ENCODE measurements at regions not wholly inside any gene's neighbourhood (a gene's known extent, or its start where the extent isn't known, plus 50 kb on each side); places are given as distances from the start of the nearest gene placed in this dataset.
A peak's percentile ranks its signal among the peaks of the same experiment; 100 is the strongest.
"Not testable (repeated sequence)": the region's sequence is repeated elsewhere in the genome, so short reads cannot be mapped to it uniquely, and the experiment has no call there.

DNA sequence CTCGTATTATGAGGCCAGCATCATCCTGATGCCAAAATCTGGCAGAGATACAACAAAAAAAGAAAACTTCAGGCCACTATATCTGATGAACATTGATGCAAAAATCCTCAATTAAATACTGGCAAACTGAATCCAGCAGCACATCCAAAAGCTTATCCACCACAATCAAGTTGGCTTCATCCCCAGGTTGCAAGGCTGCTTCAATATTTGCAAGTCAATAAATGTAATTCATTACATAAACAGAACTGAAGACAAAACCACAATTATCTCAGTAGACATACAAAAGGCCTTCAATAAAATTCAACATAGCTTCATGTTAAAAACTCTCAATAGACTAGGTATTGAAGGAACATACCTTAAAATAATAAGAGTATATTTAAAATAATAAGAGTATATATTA is 815.3 kb upstream of the SLITRK1 start:
- not testable (repeated sequence) for FAIRE-seq

DNA sequence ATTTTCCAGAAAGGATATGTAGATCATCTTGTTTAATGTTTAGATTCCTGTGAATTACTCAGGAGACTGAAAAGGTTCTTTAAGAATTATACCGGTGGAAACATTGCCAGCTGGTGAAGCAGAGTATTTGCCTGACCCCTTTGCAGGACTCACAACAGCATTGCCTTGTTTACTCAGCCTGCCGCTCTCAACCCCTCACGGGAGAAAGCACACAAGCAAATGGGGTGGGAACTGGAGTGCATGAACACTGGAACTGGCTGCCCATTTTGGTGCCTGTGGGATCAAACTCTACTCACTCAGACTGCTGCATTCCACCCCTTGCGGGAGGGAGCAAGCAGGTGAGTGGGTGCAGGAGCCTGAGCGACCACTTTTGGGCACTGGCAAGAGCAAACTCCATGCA is 804.7 kb upstream of the SLITRK1 start:
- FAIRE-seq, result no peak

DNA sequence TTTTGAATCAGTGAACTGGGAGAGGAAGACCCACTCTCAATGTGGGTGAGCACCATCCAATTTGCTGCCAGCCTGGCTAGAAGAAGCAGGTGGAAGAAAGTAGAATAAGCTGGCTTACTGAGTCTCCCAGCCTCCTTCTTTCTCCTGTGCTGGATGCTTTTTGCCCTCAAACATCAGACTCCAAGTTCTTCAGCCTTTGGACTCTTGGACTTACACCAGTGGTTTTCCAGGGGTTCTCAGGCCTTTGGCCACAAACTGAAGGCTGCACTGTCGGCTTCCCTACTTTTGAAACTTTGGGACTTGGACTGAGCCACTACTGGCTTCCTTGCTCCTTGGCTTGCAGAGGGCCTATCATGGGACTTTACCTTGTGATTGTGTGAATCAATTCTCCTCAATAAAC is 804.2 kb upstream of the SLITRK1 start:
- FAIRE-seq, result no peak

DNA sequence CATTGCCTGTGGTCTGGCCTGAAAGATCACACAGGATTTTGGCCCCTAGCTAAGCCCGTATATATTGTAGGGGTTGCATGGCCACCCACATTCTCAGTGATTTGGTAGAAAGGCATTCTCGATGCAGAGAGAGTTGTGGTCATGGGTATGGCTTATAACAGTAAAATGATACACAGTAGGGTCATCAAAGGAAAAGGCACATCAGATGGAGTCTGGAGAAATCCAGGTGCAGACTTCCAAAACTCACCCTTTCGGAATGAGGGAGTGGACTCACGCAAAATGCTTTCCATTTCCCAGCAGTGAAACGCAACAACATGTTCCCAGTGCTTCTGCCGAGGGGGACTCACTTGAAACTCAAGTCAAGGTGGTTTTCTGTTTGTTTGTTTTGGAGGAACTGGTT is 802.5 kb upstream of the SLITRK1 start:
- FAIRE-seq, result no peak

DNA sequence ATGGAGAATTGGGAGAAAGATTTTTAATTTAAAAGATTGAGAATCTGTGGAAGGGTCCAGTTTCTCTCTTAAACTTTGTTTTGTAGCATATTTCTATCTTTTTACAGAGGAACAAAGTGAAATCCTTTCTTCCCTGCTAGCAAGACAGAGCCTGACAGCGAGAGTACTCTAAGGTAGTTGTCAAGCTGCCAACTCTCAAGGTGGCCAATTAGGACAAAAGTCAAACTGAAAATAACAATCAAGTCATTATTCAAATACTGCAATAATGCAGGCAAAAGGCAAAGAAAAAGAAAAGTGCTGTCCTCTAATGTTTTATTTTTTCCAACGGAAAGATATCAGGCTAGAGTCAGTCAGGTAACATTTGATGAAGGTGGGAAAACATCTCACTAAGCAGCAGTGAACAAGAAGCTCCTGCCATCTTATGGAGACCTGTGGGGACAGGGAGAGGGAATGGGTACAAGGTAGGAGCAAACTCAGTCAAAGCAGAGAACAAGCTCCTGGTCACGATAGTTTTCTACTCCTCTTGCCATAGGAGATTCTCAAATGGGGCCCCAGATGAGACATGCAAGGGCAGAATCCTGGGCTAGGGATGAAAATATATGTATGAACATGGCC is 801.9 kb upstream of the SLITRK1 start:
- FAIRE-seq, result no peak

DNA sequence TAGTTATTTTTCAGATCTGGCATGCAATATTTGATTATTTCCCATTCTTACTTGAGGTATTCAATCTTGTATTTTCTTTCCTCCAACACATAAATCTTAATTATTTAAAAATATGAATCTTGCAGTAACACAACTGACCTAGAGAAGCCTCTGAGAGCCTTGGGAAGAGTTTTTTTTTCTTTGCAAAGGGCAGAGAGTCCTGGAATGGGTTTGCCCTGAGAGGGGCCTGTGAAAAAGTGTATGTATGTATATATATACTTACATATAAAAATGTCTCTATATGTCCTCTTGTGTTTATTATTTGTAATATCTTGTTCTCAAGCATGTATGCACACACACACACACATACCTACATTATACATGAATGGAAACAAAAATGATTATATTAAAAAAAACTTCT is 801.2 kb upstream of the SLITRK1 start:
- FAIRE-seq, result no peak

DNA sequence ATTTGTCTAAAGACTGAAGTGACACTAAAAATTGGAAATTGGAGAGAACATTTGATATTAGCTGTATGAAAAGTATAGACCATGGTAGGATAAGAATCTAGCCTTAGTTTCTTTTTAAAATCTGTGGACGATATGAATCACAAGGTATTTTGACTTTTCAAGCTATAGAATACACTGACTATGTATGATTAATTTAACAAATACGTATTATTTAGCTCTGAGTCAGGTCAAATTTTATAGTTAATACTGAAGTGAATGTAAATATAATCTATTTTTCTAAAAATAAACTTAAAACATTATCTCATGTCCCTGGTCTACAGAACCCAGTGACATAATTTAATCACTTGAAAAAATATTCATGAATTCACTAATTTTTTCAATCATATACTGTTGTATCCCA is 795.6 kb upstream of the SLITRK1 start:
- no peak for FAIRE-seq

DNA sequence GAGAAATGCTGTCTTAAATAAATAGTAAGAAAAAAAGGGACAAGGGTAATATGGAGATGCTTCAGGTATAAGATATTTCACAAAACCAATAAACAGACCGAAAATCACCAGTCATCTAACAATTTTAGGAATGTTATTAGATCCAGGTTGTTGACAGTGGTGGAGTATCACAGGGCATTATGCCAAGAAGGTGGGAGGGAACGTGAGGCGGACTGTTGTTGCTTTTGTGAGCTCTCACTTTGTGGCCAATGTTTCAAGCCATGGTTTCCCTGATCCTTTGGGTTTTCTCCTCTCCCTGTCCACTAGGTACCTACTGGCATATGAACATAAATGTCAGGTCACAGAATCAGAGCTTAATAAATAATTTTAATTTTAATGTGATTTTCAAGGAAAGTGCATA is 790.3 kb upstream of the SLITRK1 start:
- no peak for FAIRE-seq

DNA sequence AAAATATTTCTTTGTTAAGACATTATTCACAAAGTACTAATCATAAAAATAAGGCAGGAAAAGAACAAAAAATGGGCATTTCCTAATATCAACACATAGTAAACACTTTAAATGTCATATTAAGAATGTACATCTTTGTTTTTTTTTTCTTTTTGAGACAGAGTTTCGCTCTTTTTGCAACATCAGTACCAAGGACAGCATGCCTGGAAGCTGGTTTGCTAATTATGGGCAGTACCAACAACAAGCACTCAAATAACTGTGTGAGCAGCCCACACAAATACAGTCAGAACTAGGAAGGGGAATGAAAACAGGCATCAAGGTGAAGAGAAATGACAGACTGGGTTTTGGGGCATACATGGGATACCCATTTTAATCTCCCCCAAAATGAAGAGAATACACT is 788.0 kb upstream of the SLITRK1 start:
- FAIRE-seq, result no peak

DNA sequence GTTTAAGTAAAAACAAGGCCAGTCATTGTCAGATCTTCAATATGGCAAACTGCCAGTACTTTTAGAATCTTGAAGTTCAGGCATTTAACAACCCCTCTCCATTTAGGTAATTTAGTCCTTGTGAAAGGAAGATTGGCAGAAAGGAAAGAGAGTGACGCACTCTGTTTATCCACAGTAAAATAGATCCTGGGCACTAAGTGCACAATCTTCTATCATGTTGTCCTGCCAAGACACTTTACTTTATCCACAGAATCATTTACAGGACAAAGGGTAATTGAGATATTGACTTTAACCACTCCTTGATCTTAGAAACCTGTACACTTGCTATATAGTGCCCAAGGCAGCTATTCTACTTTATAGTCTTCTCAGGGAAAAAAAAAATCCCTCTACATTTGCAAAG is 786.4 kb upstream of the SLITRK1 start:
- no peak for FAIRE-seq

DNA sequence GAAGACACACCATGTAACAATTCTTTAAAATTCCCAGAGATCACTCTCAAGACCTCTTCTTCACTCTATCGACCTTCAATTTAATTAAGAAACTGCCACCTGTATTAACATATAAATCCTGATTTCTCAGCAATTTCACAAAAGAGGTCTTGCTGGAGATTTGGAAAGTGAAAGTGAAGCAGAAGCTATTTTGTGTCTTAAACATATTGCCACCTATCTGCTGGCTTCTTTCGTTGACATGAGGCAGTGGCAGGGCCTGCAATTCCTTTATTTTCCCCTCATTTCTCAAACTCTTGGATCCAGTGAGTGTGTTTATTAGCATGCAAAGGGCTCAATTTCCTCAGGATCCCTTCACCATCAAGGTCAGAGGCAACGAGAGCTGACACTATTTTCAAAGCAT is 780.2 kb upstream of the SLITRK1 start:
- no peak for FAIRE-seq

DNA sequence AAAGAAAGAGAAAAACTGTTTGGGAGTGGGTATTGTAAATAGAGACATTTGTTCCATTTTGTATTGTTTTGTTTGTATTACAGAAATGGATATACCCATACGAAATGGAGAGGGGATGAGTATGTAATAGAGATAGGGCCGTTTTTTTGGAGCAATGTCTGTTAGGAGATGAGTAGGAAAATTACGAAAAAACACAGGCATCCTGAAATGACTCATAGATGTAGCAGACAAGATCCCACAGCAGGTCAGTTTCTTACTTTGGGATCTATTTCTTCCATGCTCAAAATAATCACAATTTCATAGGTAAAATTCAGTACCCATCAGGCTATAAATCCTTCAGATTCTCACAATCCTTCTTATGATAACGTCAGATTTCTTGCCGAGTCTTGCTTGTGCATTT is 779.4 kb upstream of the SLITRK1 start:
- FAIRE-seq, result no peak

DNA sequence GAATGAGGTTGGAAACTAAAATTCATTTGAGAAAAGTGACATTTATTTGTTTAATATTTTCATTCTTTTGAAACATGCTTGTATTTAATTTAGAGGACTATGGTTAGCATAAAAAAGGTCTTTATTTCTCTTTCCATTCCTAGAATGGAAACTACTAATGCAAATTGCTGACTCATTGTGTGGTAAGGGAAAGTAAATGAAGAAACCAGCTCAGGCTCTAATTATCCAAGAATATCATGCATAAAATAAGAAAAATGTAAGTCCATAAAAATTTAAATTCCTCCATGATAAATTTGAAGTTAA is 777.0 kb upstream of the SLITRK1 start:
- no peak for FAIRE-seq

DNA sequence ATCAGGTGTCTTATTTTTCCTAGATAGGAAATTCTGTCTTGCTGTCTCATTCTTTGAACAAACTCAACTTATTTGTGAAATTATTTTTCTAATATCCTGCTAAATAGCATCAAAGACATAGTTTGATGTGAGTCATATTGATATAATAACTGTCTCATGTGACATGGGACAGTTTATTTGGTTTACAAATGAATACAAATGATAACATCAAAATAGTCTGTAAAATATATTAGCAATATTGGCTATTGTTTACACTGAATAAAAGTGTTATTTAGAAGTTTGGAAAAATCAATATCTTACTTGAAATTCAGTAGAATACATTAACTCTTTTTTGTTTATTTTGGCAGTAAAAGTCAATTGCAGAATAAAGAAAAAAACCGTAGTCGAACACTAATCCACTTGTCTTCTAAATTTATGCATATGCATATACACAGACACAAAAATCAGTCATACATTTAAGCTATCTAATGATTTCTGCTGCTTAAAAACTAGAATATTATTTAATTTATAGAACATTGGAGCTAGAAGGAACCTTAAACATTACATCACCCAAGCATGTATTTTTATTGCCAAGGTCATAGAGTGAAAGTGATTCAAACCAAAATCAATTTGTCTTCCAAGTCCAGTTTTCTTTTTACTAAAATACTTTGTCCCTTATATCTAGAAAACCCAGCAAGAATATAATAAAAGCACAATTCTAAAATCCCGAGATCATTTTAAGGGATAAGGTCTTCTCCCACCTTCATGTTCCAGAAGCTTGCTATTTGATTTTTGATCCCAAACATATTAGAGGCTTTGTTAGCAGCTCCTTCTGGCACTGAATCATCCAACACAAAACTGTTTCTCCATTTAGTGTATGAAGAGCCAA is 776.5 kb upstream of the SLITRK1 start:
- FAIRE-seq, result no peak

DNA sequence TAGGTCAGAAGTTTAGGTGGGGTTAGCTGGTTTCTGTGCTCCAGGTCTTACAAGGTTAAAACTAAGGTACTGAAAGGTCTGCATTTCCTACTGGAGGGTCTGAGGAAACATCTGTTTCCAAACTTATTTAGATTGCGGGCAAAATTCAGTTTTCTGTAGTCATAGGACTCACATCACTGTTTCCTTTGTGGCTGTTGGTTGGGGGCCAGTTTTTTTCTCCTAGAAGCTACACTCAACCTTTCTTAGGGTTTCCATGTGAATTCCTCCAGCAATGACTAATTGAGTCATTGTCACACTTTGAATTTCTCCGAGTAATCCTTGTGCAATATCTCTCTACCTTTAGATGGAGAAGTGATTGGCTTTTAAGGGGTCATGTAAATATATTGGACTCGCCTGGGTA is 773.4 kb upstream of the SLITRK1 start:
- no peak for FAIRE-seq

DNA sequence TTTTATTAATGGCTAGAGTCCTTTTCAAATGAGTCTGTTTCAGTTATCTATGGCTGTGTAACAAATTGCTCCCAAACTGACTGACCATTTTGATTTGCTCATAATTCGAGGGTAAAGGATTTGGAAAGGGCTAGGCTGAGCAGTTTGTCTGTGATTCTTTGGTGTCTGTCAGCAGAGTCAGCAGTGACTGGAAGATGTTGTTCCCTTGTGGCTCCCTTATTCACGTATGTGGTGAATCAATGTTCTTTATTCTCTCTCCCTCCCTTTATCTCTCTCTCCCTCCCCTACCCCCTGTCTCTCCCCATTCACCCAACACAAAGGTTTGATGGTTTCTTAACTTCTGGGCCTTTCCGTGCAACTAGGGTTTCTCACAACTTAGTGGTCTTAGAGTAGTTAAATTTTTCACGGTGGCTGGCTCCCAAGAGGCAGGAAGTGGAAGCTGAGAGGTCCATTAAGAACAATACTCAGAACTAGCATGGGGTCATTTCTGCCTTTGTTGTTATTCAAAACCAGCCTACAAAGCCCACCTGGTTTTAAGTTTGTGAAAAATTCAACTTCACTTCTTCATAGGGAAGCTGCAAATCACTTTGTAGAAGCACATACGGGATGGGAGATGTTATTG is 772.5 kb upstream of the SLITRK1 start:
- FAIRE-seq, result no peak

DNA sequence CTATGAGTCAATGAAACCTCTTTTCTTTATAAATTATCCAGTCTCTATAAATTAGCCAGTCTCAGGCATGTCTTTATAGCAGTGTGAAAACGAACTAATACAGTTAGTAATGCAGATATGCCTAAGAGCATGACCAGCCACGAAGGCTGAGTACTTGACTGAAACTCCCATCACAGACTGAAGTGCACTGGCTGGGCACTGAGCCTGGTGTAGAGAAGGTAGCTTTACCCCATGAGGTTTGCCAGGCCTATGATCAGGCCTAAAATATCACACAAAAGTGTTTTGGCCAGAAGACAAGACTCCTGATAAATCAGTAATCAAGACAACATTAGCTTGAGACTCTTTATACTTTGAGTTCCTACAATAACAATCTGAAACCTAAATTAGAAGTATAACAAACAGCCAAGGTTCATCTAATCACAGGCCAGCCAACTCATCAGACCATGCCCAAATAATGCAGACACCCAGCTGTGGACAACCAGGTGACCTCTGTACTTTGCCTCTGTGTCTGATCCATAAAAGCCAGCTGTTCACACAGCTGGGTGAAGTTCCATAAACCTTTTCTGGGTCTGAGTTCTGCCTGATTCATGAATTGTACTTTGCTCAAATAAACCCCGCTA is 771.8 kb upstream of the SLITRK1 start:
- FAIRE-seq, result no peak

DNA sequence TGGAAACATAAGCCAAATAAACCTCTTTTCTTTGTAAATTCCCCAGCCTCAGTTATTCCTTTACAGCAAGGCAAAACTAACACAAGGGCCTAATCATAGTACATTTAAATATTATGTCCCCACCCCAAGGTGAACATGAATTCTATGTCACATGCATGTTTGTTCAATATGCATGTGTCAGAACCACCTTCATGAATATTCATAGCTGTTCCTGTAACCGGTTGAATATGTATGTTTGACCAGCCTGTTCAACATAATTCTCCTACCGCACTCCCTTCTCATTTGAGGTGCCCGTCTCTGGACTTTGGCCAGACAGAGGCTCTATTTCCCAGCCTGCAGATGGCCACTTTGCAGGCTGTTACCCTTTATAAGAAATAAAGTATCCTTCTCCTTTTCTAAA is 769.4 kb upstream of the SLITRK1 start:
- no peak for FAIRE-seq

DNA sequence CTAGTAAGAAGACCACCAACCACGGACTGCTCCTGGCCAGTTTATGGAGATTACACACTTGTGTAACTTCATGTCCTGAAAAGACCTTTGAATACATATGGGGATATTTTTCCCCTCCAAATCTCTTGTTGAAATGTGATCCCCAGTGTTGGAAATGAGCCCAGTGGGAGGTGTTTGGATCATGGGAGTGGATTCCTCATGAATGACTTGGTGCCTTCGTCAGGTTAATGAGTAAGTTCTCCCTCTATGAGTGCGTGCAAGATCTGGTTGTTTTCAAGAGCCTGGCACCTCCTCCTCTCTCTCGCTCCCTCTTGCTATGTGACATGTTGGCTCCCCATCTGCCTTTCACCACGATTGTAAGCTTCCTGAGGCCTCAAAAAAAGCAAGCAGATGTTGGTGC is 769.0 kb upstream of the SLITRK1 start:
- FAIRE-seq, result no peak

DNA sequence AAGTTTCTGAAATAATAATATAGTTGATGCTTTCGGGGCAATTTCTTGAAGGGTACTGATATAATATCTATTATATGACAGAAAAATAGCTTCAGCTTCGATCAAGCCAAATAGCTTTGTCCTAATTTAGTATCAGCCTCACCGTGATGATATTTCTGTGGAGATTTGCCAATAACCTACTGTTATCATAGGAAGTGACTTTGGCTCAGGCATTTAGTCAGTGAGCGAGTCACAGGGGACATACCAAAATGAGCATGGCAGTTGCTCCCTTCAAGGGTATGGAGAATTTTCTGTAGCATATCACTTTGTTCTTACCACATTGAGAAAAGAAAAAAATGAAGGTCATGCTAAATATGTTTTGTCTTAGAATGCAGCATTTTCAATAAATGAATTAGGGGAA is 767.6 kb upstream of the SLITRK1 start:
- no peak for FAIRE-seq

DNA sequence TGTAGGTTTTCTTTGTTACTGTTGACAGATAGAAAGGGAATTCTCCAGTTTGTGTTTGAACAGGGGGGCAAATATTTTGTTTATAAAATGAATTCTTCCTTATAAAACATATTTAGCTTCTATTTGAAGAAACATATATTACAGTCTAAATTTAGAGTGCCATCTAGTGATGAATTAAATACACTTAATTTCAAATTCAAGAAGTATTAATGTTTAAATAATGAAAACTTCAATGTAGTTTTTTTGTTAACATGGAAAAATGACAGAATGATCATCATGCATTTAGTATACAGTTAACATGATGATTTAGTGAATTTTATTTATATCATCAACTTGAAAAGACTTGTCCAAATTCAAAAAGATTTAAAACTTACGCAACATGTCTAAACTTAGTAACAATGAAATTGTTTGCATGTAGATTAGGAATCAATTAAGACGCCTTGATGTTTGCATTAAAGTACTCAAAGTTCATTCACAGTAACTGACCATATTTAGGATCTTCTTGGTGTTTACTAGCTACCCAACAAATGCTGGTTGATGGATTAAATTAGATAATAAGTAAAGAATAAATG is 765.9 kb upstream of the SLITRK1 start:
- peak; percentile 10 for FAIRE-seq

DNA sequence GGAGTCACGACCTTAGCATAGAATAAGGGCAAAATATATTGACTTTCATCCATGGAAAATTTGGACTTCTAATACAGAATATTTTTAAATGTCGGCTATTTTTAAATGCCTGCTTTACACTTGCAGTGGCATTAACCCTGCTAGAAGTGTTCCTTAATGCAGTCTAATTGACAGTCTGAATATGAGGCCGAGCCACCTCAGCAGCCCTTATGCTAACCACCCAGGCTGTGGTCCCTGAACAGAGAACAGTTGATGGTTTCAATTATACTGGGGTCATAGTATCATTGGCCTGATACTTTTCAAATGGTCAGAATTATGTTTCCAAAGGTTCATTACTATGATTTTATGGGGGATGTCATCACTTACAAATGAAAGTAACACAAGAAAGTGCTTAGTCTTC is 764.7 kb upstream of the SLITRK1 start:
- no peak for FAIRE-seq

DNA sequence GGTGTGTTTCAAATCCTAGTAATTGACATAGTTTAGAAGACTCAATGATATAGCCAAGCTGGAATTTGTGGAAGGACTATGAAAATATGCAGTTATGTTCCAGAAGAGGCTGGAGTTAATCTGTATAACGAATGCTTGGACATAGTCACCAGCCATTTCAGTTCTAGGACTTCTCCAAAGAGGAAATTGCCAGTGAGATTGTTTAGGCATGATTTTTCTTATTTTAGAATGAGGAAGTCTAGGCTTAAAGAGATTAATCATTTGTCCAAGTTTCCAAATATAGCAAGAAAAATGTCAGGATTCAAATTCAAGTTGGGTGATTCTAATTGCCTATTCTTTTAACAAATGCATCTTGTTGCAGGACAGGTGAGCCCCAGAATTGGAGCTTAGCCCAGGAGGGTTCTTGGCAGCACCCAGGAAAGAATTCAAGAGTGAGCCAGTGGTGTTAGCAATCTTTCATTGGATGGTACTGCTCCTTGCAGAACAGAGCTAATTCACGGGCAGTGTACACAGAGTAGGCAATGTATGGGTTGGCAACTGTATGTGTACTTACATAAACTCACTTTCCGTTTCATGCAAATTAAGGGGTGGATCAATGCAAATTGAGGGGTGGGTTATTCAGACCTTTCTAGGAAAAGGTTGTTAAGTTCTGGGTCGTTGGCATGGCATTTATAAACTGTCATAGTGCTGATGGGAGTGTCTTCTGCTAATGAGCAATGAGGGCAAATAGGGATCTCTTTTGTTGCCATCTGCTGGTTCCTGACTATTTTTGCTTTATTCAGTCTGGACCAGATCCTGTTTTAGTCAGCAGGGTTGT is 763.1 kb upstream of the SLITRK1 start:
- FAIRE-seq, result no peak
